ENCODE measurements at regions not wholly inside any gene's neighbourhood (a gene's known extent, or its start where the extent isn't known, plus 50 kb on each side); places are given as distances from the start of the nearest gene placed in this dataset.

DNA sequence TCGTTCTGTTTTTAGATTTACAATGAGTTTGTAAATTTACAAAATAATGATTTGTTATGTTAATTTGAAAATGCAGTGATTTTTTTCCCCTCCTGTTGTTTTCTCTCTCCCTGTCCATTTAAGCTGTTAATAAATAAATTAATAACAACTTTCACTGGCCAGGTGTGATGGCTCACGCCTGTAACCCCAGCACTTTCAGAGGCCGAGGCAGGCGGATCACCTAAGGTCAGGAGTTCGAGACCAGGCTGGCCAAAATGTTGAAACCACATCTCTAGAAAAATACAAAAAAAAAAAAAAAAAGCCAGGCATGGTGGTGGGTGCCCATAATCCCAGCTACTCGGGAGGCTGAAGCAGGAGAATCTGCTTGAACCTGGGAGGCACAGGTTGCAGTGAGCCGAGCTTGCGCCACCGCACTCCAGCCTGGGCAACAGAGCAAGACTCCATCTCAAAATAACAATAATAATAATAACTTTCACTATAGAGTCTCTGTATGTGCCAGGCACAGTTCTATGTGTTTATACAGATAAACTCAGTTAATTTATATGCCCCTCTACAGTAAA lies 229.2 kb upstream of the ARGLU1 start:
- H3K4me2 ChIP-seq (ENCODE audit: low read length): no peak overlapping the region
- H3K9ac ChIP-seq (ENCODE audit: low read length): no peak overlapping the region
- no peak overlapping the region for H3K27ac ChIP-seq (ENCODE audit: low read depth, low read length)
- H3K27ac Mint-ChIP-seq (ENCODE audit: unreplicated experiment): no peak overlapping the region
- FAIRE-seq (no peak), DNase-seq (ENCODE audit: low read depth) (no peak)
- H3K9me3 ChIP-seq (ENCODE audit: insufficient read depth, low read depth, low read length): no peaks in the 10 kb centered on the region
- no peak overlapping the region for H3K4me3 ChIP-seq (ENCODE audit: insufficient read depth, low read depth, low read length)
- peaks cover 2% of the 10 kb centered on the region for H3K9me3 Mint-ChIP-seq (ENCODE audit: unreplicated experiment)
- no peaks in the 10 kb centered on the region for H3K36me3 ChIP-seq (ENCODE audit: insufficient read depth, low read length)
- H2AFZ ChIP-seq (ENCODE audit: low read depth, low read length): no peak overlapping the region
- H3K4me1 ChIP-seq (ENCODE audit: insufficient read depth, low read length): no peaks in the 10 kb centered on the region
- no peaks in the 10 kb centered on the region for H3K36me3 Mint-ChIP-seq (ENCODE audit: low read depth, unreplicated experiment)
- H3K79me2 ChIP-seq (ENCODE audit: insufficient read depth, low read length): no peaks in the 10 kb centered on the region
- no peaks in the 10 kb centered on the region for H3K27me3 ChIP-seq (ENCODE audit: insufficient read depth, low read length)
- H4K20me1 ChIP-seq (ENCODE audit: insufficient read depth, low read length): no peaks in the 10 kb centered on the region
- peaks cover 31% of the 10 kb centered on the region for H3K27me3 Mint-ChIP-seq (ENCODE audit: low read depth, unreplicated experiment)
- peaks cover 3% of the 10 kb centered on the region for H3K4me1 Mint-ChIP-seq (ENCODE audit: low read depth, unreplicated experiment)
- TF ChIP-seq, protein P1, sequence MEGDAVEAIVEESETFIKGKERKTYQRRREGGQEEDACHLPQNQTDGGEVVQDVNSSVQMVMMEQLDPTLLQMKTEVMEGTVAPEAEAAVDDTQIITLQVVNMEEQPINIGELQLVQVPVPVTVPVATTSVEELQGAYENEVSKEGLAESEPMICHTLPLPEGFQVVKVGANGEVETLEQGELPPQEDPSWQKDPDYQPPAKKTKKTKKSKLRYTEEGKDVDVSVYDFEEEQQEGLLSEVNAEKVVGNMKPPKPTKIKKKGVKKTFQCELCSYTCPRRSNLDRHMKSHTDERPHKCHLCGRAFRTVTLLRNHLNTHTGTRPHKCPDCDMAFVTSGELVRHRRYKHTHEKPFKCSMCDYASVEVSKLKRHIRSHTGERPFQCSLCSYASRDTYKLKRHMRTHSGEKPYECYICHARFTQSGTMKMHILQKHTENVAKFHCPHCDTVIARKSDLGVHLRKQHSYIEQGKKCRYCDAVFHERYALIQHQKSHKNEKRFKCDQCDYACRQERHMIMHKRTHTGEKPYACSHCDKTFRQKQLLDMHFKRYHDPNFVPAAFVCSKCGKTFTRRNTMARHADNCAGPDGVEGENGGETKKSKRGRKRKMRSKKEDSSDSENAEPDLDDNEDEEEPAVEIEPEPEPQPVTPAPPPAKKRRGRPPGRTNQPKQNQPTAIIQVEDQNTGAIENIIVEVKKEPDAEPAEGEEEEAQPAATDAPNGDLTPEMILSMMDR (IDR thresholded peaks at IDR 0.05; ENCODE audit: insufficient read depth, low read depth, low read length): no peak
- TF ChIP-seq EZH2 (IDR thresholded peaks at IDR 0.05; ENCODE audit: insufficient read depth, low read length): no peak
- H3K4me3 Mint-ChIP-seq (ENCODE audit: unreplicated experiment): no peak overlapping the region

- H3K9me3 ChIP-seq (ENCODE audit: insufficient read depth, low read depth, low read length): no peaks in the 10 kb centered on the region
- FAIRE-seq (no peak), DNase-seq (ENCODE audit: low read depth) (no peak)
- no peaks in the 10 kb centered on the region for H3K36me3 ChIP-seq (ENCODE audit: insufficient read depth, low read length)
- Mint-ChIP-seq H3K27me3 (ENCODE audit: low read depth, unreplicated experiment) (peaks cover 31% of the 10 kb centered on the region), H3K36me3 (ENCODE audit: low read depth, unreplicated experiment) (no peaks in the 10 kb centered on the region), H3K4me3 (ENCODE audit: unreplicated experiment) (peak overlapping the region; percentile 71), H3K27ac (ENCODE audit: unreplicated experiment) (no peak overlapping the region), H3K9me3 (ENCODE audit: unreplicated experiment) (peaks cover 2% of the 10 kb centered on the region), H3K4me1 (ENCODE audit: low read depth, unreplicated experiment) (peaks cover 3% of the 10 kb centered on the region)
- H3K27ac ChIP-seq (ENCODE audit: low read depth, low read length): no peak overlapping the region
- H3K4me1 ChIP-seq (ENCODE audit: insufficient read depth, low read length): no peaks in the 10 kb centered on the region
- no peaks in the 10 kb centered on the region for H4K20me1 ChIP-seq (ENCODE audit: insufficient read depth, low read length)
- no peak overlapping the region for H3K9ac ChIP-seq (ENCODE audit: low read length)
- H3K4me3 ChIP-seq (ENCODE audit: insufficient read depth, low read depth, low read length): peak overlapping the region; percentile 47
- H3K4me2 ChIP-seq (ENCODE audit: low read length): peak overlapping the region; percentile 78
- peak overlapping the region; percentile 38 for H2AFZ ChIP-seq (ENCODE audit: low read depth, low read length)
- H3K79me2 ChIP-seq (ENCODE audit: insufficient read depth, low read length): no peaks in the 10 kb centered on the region
- no peaks in the 10 kb centered on the region for H3K27me3 ChIP-seq (ENCODE audit: insufficient read depth, low read length)
- no peak for TF ChIP-seq EZH2 (IDR thresholded peaks at IDR 0.05; ENCODE audit: insufficient read depth, low read length)
- TF ChIP-seq, protein P1 (IDR thresholded peaks at IDR 0.05; ENCODE audit: insufficient read depth, low read depth, low read length): no peak
Measured at GRCh38 chr13:106796280-106797047, 228.5 kb upstream of the ARGLU1 start.

DNA sequence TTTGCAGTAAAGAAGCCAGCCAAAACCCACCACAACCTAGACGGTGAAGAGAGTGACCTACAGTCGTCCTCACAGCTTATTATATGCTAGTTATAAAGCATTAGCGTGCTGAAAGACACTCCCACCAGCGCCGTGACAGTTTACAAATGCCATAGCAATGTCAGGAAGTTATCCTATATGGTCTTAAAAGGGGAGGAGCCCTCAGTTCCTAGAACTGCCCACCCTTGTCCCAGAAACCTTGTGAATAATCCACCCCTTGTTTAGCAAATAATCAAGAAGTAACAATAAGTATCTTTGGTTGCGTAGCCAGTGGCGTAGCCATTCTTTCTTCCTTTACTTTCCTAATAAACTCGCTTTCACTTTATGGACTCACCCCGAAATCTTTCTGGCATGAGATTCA lies 227.9 kb upstream of the ARGLU1 start:
- Histone ChIP-seq H3K4me3 (ENCODE audit: insufficient read depth, low read depth, low read length) (peak overlapping the region; percentile 47), H3K9ac (ENCODE audit: low read length) (no peak overlapping the region), H3K36me3 (ENCODE audit: insufficient read depth, low read length) (no peaks in the 10 kb centered on the region), H4K20me1 (ENCODE audit: insufficient read depth, low read length) (no peaks in the 10 kb centered on the region), H3K4me1 (ENCODE audit: insufficient read depth, low read length) (no peaks in the 10 kb centered on the region), H3K79me2 (ENCODE audit: insufficient read depth, low read length) (no peaks in the 10 kb centered on the region), H2AFZ (ENCODE audit: low read depth, low read length) (peak overlapping the region; percentile 38), H3K9me3 (ENCODE audit: insufficient read depth, low read depth, low read length) (no peaks in the 10 kb centered on the region), H3K27ac (ENCODE audit: low read depth, low read length) (no peak overlapping the region), H3K27me3 (ENCODE audit: insufficient read depth, low read length) (no peaks in the 10 kb centered on the region), H3K4me2 (ENCODE audit: low read length) (peak overlapping the region; percentile 78)
- Mint-ChIP-seq H3K4me3 (ENCODE audit: unreplicated experiment) (peak overlapping the region; percentile 71), H3K27ac (ENCODE audit: unreplicated experiment) (no peak overlapping the region), H3K36me3 (ENCODE audit: low read depth, unreplicated experiment) (no peaks in the 10 kb centered on the region), H3K9me3 (ENCODE audit: unreplicated experiment) (peaks cover 2% of the 10 kb centered on the region), H3K27me3 (ENCODE audit: low read depth, unreplicated experiment) (peaks cover 31% of the 10 kb centered on the region), H3K4me1 (ENCODE audit: low read depth, unreplicated experiment) (peaks cover 3% of the 10 kb centered on the region)
- TF ChIP-seq, protein P1 (IDR thresholded peaks at IDR 0.05; ENCODE audit: insufficient read depth, low read depth, low read length): no peak
- no peak for TF ChIP-seq EZH2 (IDR thresholded peaks at IDR 0.05; ENCODE audit: insufficient read depth, low read length)
- no peak for DNase-seq (ENCODE audit: low read depth)
- FAIRE-seq: no peak

Measured in astrocyte (in vitro differentiated cells and primary cell).